Cardiac muscle cell (in vitro differentiated cells and primary cell): ENCODE measurements at regions not wholly inside any gene's neighbourhood (a gene's known extent, or its start where the extent isn't known, plus 50 kb on each side); places are given as distances from the start of the nearest gene placed in this dataset.

Experiments used
- DNase-seq, 2 donors: peaks; one replicate each; pipeline versions ENCODE4 v3.0.0 to v3.0.0-alpha.2; 2010 to 2017; ENCODE audit warnings: low read depth in 1 of 2, low spot score in 1 of 2
- H3K27ac ChIP-seq: fragments of 200-600 bp; sonication (generic); 2 replicates; pipeline ENCODE4 v1.5.1; 2016
- H3K27me3 ChIP-seq: fragments of 200-600 bp; sonication (generic); 2 replicates; pipeline ENCODE4 v1.6.0; 2016; ENCODE audit warnings: control low read depth
- H3K36me3 ChIP-seq: fragments of 200-600 bp; sonication (generic); 2 replicates; pipeline ENCODE4 v1.5.1; 2016; ENCODE audit warnings: control low read depth
- H3K4me1 ChIP-seq: fragments of 200-600 bp; sonication (generic); 2 replicates; pipeline ENCODE4 v1.8.1; 2017; ENCODE audit warnings: low read depth, mild to moderate bottlenecking, mixed run types
- H3K4me3 ChIP-seq: fragments of 200-600 bp; sonication (generic); 2 replicates; pipeline ENCODE4 v1.5.1; 2016; ENCODE audit warnings: mild to moderate bottlenecking
- H3K9me3 ChIP-seq: fragments of 200-600 bp; sonication (generic); 2 replicates; pipeline ENCODE4 v1.5.1; 2017; ENCODE audit warnings: low read depth, mild to moderate bottlenecking, control low read depth
- TF ChIP-seq, protein P1 (sequence below): IDR thresholded peaks from 2 replicates; pipeline ENCODE4 v1.5.1; 2012; ENCODE audit warnings: low read depth, mild to moderate bottlenecking, low read length

DNA sequence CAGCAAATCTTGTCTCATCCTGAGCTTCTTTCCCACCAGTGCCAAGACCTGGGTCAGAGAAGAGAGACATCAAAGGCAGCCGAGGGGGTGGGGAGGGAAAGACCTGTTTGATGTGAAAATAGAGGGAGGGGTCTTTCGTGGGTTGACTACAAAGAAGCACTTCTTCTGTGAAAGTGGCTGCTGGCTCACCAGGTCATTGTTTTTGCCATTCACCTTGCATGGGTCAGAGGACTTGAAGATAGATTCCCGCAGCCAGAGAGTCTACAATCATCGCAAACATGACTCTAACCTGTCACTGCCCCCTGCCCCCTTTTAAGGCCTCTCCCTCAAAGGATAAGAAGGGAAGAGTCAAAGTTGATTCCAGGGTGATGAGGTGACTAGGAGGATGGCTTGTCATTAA lies 166.1 kb upstream of the BMPER start:
- DNase-seq: no peak
- no peaks in the 10 kb centered on the region for H3K36me3 ChIP-seq
- H3K27ac ChIP-seq: no peak overlapping the region
- H3K4me1 ChIP-seq: peaks cover 23% of the 10 kb centered on the region
- no peaks in the 10 kb centered on the region for H3K9me3 ChIP-seq
- no peak overlapping the region for H3K4me3 ChIP-seq
- TF ChIP-seq, protein P1, sequence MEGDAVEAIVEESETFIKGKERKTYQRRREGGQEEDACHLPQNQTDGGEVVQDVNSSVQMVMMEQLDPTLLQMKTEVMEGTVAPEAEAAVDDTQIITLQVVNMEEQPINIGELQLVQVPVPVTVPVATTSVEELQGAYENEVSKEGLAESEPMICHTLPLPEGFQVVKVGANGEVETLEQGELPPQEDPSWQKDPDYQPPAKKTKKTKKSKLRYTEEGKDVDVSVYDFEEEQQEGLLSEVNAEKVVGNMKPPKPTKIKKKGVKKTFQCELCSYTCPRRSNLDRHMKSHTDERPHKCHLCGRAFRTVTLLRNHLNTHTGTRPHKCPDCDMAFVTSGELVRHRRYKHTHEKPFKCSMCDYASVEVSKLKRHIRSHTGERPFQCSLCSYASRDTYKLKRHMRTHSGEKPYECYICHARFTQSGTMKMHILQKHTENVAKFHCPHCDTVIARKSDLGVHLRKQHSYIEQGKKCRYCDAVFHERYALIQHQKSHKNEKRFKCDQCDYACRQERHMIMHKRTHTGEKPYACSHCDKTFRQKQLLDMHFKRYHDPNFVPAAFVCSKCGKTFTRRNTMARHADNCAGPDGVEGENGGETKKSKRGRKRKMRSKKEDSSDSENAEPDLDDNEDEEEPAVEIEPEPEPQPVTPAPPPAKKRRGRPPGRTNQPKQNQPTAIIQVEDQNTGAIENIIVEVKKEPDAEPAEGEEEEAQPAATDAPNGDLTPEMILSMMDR: no peak
- H3K27me3 ChIP-seq: no peaks in the 10 kb centered on the region

DNA sequence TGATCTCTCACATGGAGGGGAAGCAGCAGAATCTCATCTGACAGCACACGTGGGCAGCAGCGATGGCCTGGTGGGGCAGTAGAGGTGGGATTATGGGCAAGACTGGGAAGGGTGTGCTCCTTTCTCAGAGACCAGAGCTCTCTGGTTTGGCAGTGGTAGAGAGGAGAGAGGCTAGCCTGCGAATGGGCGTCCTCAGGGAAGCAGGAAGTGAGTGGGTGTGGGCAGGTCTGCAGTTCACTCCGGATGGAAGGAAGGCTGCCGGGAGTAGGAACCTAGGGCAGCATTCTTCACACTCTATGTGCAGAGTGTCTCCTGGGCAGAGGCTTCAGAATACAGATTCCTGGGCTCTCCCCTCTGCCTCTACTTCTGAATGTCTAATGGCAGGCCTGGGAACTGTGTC lies 162.8 kb upstream of the BMPER start:
- peak in 1 of 2 donors; percentile 43 for DNase-seq
- Histone ChIP-seq H3K27ac (no peak overlapping the region), H3K27me3 (no peaks in the 10 kb centered on the region), H3K9me3 (no peaks in the 10 kb centered on the region), H3K4me1 (no peaks in the 10 kb centered on the region), H3K36me3 (no peaks in the 10 kb centered on the region), H3K4me3 (no peak overlapping the region)
- TF ChIP-seq, protein P1: no peak

DNA sequence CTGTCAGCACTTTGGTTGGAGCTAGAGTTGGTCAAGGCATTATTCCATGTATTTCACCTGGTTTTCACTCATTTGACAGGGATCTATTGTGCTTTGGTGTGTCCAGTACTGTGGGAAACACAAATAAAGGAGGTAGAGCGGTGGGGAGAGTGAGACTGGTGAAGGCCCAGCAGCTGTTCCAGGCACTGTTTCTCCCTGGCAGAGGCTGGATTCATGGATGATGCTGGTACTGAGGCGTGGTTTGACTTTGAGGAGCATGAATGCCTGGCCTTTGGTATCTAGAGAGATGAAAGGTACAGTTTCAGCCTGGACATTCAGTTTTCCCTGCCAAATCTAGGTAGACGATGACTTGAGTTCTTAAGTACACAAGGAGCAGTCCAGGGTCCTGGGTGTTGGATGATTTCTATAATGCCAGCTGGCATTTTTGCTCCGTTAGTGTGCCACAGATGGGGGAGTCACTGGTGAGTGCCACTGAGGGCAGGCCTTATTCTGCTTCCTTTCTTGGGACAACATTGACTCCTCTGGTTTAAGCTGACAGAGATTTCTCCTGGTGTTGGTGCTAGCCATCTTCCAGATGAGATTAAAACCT lies 162.2 kb upstream of the BMPER start:
- Histone ChIP-seq H3K4me3 (no peak overlapping the region), H3K9me3 (no peaks in the 10 kb centered on the region), H3K27ac (no peak overlapping the region), H3K36me3 (no peaks in the 10 kb centered on the region), H3K4me1 (no peaks in the 10 kb centered on the region), H3K27me3 (no peaks in the 10 kb centered on the region)
- DNase-seq: no peak
- TF ChIP-seq, protein P1: no peak

DNA sequence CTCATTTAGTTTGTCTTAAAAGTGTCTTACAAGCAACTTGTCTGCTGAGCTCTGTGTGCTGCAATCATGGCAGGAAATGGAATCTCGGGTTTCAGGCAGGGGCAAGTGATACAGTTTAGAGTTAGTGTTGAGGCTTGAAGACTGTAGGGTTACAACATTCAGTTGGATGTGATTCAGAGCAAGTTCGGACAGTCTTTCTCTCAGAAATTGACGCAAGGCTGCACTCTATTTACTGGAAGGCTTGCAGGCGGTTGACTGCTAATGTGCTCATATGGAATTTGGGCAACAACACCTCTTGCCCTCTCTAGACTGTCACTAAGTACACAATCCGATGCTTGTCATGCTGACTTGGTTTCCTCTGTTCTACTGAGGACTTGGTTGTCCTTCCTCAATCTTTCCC lies 161.7 kb upstream of the BMPER start:
- TF ChIP-seq, protein P1: no peak
- Histone ChIP-seq H3K4me1 (no peaks in the 10 kb centered on the region), H3K36me3 (no peaks in the 10 kb centered on the region), H3K27ac (no peak overlapping the region), H3K27me3 (no peaks in the 10 kb centered on the region), H3K4me3 (no peak overlapping the region), H3K9me3 (no peaks in the 10 kb centered on the region)
- DNase-seq: peak in 1 of 2 donors; percentile 98

DNA sequence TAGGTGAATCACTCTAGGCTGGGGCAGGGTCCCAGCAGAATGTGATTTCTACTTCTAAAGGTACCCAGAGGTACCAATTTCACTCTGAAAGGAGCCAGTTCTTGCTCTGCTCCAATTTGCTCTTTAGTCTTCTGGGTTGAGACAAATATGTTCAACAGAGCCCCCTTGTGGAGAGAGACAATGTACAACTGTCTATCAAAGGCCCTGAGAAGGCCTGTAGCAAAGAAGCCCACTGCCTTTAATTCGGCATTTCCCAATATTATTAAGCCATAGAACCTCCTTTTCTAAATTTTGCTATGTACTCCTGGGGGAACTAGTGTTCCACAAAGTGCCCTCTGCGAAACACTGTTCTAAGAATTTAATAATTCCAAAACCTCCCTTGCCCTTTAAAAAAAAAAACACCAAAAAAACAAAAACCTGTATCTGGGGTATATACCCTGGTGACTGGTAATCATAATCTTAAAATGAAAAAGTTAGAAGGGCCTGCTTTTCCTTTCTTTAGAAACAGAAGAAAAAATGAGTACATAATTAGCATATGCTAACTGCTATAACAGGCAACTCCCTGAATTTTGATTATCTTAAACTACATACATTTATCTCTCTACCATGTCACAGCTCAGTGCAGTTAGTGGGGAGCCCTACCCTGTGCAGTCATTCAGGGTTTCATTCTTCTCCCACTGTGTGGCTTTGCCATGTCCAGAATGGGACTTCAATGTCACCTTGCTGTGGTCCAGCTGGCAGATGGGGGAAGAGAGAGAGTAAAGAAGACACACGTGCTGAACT lies 160.9 kb upstream of the BMPER start:
- H3K36me3 ChIP-seq: no peaks in the 10 kb centered on the region
- TF ChIP-seq, protein P1: peak; percentile 39
- H3K4me3 ChIP-seq: no peak overlapping the region
- H3K9me3 ChIP-seq: no peaks in the 10 kb centered on the region
- H3K27me3 ChIP-seq: no peaks in the 10 kb centered on the region
- no peaks in the 10 kb centered on the region for H3K4me1 ChIP-seq
- peak; percentile 57 to 67 for DNase-seq
- H3K27ac ChIP-seq: no peak overlapping the region
